CD4-positive, alpha-beta memory T cell (primary cell): ENCODE measurements at regions not wholly inside any gene's neighbourhood (a gene's known extent, or its start where the extent isn't known, plus 50 kb on each side); places are given as distances from the start of the nearest gene placed in this dataset.
"Not testable (repeated sequence)": the region's sequence is repeated elsewhere in the genome, so short reads cannot be mapped to it uniquely, and the experiment has no call there.

Experiments
- CTCF ChIA-PET: fragments of 350-600 bp; sonication (Branson Sonifier 250); formaldehyde crosslinking; loops from one replicate; lab custom pipeline; 2021; ENCODE audit warnings: inconsistent platforms; ENCODE audit not compliant: partially characterized antibody; lab: Charles Lee
- POLR2A ChIA-PET: fragments of 350-600 bp; sonication (Branson Sonifier 250); formaldehyde crosslinking; loops from one replicate; lab custom pipeline; 2021; ENCODE audit not compliant: partially characterized antibody; lab: Charles Lee
- DNase-seq, 5 donors: peaks; one replicate each; pipeline versions ENCODE4 v3.0.0 to v3.0.0-alpha.2; 2020 to 2022; ENCODE audit warnings: mixed read lengths in 1 of 5
- H3K27ac ChIP-seq: one replicate; pipeline ENCODE4 v1.7.0; 2013; ENCODE audit warnings: low read depth, low read length
- H3K27me3 ChIP-seq: 2 replicates; pipeline ENCODE4 v1.7.0; 2013; ENCODE audit warnings: mild to moderate bottlenecking, low read length, moderate library complexity; ENCODE audit not compliant: insufficient read depth
- H3K36me3 ChIP-seq: 2 replicates; pipeline ENCODE4 v1.7.0; 2013; ENCODE audit warnings: mild to moderate bottlenecking, low read length, moderate library complexity; ENCODE audit not compliant: insufficient read depth
- H3K4me1 ChIP-seq: 2 replicates; pipeline ENCODE4 v1.7.0; 2013; ENCODE audit warnings: mild to moderate bottlenecking, low read length, moderate library complexity; ENCODE audit not compliant: insufficient read depth
- H3K4me3 ChIP-seq, 2 donors: one replicate each; pipeline ENCODE4 v1.7.0; 2013; ENCODE audit warnings: low read length in 2 of 2, mild to moderate bottlenecking in 1 of 2
- H3K9me3 ChIP-seq, 2 donors: one replicate each; pipeline ENCODE4 v1.7.0; 2013; ENCODE audit warnings: low read length in 2 of 2, control low read depth in 1 of 2; ENCODE audit not compliant: control insufficient read depth in 1 of 2
- H3K27ac Mint-ChIP-seq, 7 donors: one replicate each; pipeline ENCODE4 v1.8.0; 2020 to 2021; ENCODE audit warnings: mixed read lengths in 7 of 7, mild to moderate bottlenecking in 6 of 7, inconsistent platforms in 3 of 7, moderate library complexity in 3 of 7
- H3K27me3 Mint-ChIP-seq, 2 donors: one replicate each; pipeline ENCODE4 v1.8.0; 2020 to 2021; ENCODE audit warnings: mixed read lengths in 2 of 2
- H3K36me3 Mint-ChIP-seq, 2 donors: one replicate each; pipeline ENCODE4 v1.8.0; 2020 to 2021; ENCODE audit warnings: mixed read lengths in 2 of 2, inconsistent platforms in 1 of 2, mild to moderate bottlenecking in 1 of 2
- H3K4me1 Mint-ChIP-seq, 4 donors: one replicate each; pipeline ENCODE4 v1.8.0; 2020 to 2021; ENCODE audit warnings: mixed read lengths in 4 of 4, mild to moderate bottlenecking in 1 of 4
- H3K4me3 Mint-ChIP-seq, 8 donors: one replicate each; pipeline ENCODE4 v1.8.0; 2020 to 2021; ENCODE audit warnings: mixed read lengths in 8 of 8, mild to moderate bottlenecking in 7 of 8, moderate library complexity in 6 of 8, inconsistent platforms in 3 of 8
- H3K9me3 Mint-ChIP-seq, 8 donors: one replicate each; pipeline ENCODE4 v1.8.0; 2020 to 2021; ENCODE audit warnings: mixed read lengths in 8 of 8, mild to moderate bottlenecking in 5 of 8, inconsistent platforms in 3 of 8, moderate library complexity in 1 of 8
- intact Hi-C: fragments of 100-400 bp; cut with micrococcal nuclease; formaldehyde crosslinking; loops from one replicate; pipeline ENCODE4 v1.15.1; 2023

DNA sequence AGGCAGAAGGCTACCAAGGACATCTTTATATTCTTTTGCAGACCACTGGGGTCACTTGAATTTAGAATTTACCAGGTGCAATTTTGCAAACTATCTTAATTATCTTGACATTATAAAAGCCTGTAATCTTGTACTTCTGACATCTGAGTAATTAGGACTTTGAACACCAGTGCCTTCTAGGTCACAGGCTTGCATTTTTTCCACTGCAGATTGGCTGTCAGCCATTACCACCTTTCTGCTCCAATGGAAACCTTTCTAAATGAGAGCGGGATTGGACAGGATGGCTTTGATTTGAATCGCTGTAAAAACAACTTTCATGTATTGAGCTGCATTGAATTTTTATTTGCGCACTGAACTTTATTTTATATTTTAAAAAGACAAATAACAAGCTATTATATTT is 893.3 kb upstream of the TPTE start:
- H3K9me3 Mint-ChIP-seq, H3K4me3 ChIP-seq, DNase-seq, H3K27ac ChIP-seq, H3K36me3 ChIP-seq, CTCF ChIA-PET, H3K9me3 ChIP-seq, H3K4me1 ChIP-seq, H3K27ac Mint-ChIP-seq, H3K36me3 Mint-ChIP-seq, intact Hi-C loops, H3K27me3 Mint-ChIP-seq, H3K4me3 Mint-ChIP-seq, H3K27me3 ChIP-seq, H3K4me1 Mint-ChIP-seq, POLR2A ChIA-PET: not testable (repeated sequence)

- H3K4me3 Mint-ChIP-seq, CTCF ChIA-PET, intact Hi-C loops, H3K27me3 Mint-ChIP-seq, H3K4me1 ChIP-seq, POLR2A ChIA-PET, H3K27me3 ChIP-seq, H3K27ac Mint-ChIP-seq, H3K36me3 ChIP-seq, H3K4me1 Mint-ChIP-seq, DNase-seq, H3K4me3 ChIP-seq, H3K36me3 Mint-ChIP-seq, H3K9me3 ChIP-seq, H3K27ac ChIP-seq: not testable (repeated sequence)
- H3K9me3 Mint-ChIP-seq = peaks cover 0 to 28% (median 13%) of the 10 kb centered on the region in 8 donors
Observed at GRCh38 chr21:9647409-9647808, 874.0 kb upstream of the TPTE start.

DNA sequence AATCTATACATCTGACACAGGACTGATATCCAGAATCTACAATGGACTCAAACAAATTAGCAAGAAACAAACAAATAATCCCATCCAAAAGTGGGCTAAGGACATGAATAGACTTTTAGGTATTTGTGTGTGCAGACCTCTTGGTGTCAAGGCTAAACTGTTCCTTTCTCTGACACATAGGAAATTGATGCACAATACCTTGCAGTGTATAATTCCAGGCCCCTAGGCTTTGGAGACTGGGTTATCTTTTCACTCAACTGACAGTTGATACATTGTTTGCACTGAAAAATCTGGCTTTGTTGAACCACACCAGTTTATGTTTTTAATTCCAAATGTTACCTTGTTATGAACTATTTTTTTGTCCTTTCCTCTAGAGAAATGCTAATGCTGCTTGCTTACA is 873.1 kb upstream of the TPTE start:
- H3K36me3 ChIP-seq, H3K4me1 Mint-ChIP-seq, H3K27me3 ChIP-seq, DNase-seq, H3K4me3 ChIP-seq, H3K27ac ChIP-seq, H3K9me3 ChIP-seq, CTCF ChIA-PET, H3K4me1 ChIP-seq, H3K4me3 Mint-ChIP-seq, H3K27me3 Mint-ChIP-seq, intact Hi-C loops, POLR2A ChIA-PET, H3K27ac Mint-ChIP-seq, H3K36me3 Mint-ChIP-seq: not testable (repeated sequence)
- H3K9me3 Mint-ChIP-seq = peaks cover 2 to 31% (median 15%) of the 10 kb centered on the region in 8 donors

GRCh38 chr21:9648947-9649720 is 872.2 kb upstream of the TPTE start:
- H3K4me3 ChIP-seq, H3K4me1 Mint-ChIP-seq, H3K4me3 Mint-ChIP-seq, CTCF ChIA-PET, H3K27me3 Mint-ChIP-seq, H3K4me1 ChIP-seq, H3K27ac ChIP-seq, intact Hi-C loops, H3K36me3 Mint-ChIP-seq, H3K27me3 ChIP-seq, POLR2A ChIA-PET, H3K36me3 ChIP-seq, DNase-seq, H3K27ac Mint-ChIP-seq, H3K9me3 ChIP-seq: not testable (repeated sequence)
- peaks cover 2 to 31% (median 15%) of the 10 kb centered on the region in 8 donors for H3K9me3 Mint-ChIP-seq

DNA sequence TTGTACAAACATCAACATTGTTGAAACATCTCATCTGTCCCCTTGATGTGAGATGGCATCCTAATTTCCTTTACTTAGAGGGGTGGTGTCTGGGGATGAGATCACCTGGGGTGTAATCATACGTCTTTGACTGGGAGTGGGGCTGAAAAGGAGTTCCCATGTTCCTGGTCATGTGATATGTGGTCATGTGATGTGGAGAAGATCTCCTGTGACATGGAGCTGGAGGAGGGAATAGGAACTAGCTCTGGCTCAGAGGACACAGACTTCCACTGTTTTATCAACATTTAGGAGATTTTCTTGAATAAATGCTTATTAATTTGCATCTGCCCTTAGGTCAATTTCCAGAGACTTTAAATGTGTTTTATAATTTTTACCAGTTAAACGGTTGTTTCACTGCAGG is 868.6 kb upstream of the TPTE start:
- H3K9me3 ChIP-seq, H3K4me1 Mint-ChIP-seq, CTCF ChIA-PET, POLR2A ChIA-PET, DNase-seq, H3K4me3 Mint-ChIP-seq, H3K36me3 ChIP-seq, H3K27ac Mint-ChIP-seq, intact Hi-C loops, H3K36me3 Mint-ChIP-seq, H3K4me3 ChIP-seq, H3K27me3 Mint-ChIP-seq, H3K27me3 ChIP-seq, H3K27ac ChIP-seq, H3K4me1 ChIP-seq: not testable (repeated sequence)
- peaks cover 2 to 36% (median 22%) of the 10 kb centered on the region in 8 donors for H3K9me3 Mint-ChIP-seq

- H3K27me3 Mint-ChIP-seq, H3K4me1 Mint-ChIP-seq, H3K9me3 ChIP-seq, H3K36me3 ChIP-seq, H3K27me3 ChIP-seq, CTCF ChIA-PET, H3K4me3 Mint-ChIP-seq, H3K27ac Mint-ChIP-seq, H3K27ac ChIP-seq, H3K4me1 ChIP-seq, POLR2A ChIA-PET, H3K4me3 ChIP-seq, intact Hi-C loops, H3K36me3 Mint-ChIP-seq, DNase-seq: not testable (repeated sequence)
- peaks cover 2 to 31% (median 19%) of the 10 kb centered on the region in 8 donors for H3K9me3 Mint-ChIP-seq
Observed at GRCh38 chr21:9655221-9655620, 866.2 kb upstream of the TPTE start.

DNA sequence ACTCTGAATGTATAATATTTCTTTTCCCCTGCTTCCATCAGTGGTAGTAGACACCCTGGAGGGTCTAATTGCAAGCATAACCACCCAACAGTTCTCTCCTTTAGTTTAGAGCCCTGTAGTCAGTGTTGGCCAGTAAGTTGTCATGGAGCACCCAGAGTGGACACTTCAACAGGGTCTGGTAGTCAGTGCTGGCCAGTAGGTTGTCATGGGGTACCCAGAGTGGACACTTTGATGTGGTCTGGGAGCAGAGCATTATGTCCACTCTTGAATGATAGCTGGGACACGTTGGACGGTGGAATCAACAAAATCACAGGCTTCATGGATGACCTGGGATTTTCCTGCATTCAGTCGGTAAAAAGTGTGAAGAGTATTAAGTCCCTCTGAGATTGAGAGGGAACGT is 864.9 kb upstream of the TPTE start:
- H3K27me3 ChIP-seq, H3K36me3 Mint-ChIP-seq, H3K27ac Mint-ChIP-seq, H3K4me1 Mint-ChIP-seq, H3K4me1 ChIP-seq, H3K4me3 ChIP-seq, intact Hi-C loops, H3K36me3 ChIP-seq, POLR2A ChIA-PET, CTCF ChIA-PET, H3K27me3 Mint-ChIP-seq, H3K4me3 Mint-ChIP-seq, H3K27ac ChIP-seq, H3K9me3 ChIP-seq: not testable (repeated sequence)
- peak in 1 of 5 donors; percentile 26 for DNase-seq
- peaks cover 2 to 26% (median 18%) of the 10 kb centered on the region in 8 donors for H3K9me3 Mint-ChIP-seq

DNA sequence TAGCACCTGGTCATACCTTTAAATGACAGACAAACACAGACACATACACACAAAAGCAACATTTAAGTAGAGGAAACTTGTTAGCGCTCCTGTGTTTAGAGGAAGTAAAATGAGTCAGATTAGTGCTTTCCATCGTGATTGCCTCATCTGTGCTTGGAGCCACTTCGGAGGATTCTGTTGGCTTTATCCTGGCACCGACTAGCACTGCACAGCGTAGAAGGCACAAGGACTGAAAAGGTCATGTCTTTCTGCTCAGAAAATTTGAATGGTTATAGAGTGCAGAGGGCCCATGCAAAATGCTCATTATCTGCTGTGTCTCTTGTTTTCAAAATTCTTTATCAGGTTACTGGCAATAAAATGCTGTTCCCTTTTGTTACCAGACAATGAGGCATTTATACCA is 863.6 kb upstream of the TPTE start:
- H3K27me3 Mint-ChIP-seq, H3K36me3 ChIP-seq, H3K4me3 ChIP-seq, intact Hi-C loops, H3K27me3 ChIP-seq, H3K4me1 Mint-ChIP-seq, H3K36me3 Mint-ChIP-seq, POLR2A ChIA-PET, H3K4me3 Mint-ChIP-seq, CTCF ChIA-PET, DNase-seq, H3K4me1 ChIP-seq, H3K27ac Mint-ChIP-seq, H3K27ac ChIP-seq, H3K9me3 ChIP-seq: not testable (repeated sequence)
- peaks cover 1 to 22% (median 15%) of the 10 kb centered on the region in 8 donors for H3K9me3 Mint-ChIP-seq
